ENCODE measurements at regions not wholly inside any gene's neighbourhood (a gene's known extent, or its start where the extent isn't known, plus 50 kb on each side); places are given as distances from the start of the nearest gene placed in this dataset.

DNA sequence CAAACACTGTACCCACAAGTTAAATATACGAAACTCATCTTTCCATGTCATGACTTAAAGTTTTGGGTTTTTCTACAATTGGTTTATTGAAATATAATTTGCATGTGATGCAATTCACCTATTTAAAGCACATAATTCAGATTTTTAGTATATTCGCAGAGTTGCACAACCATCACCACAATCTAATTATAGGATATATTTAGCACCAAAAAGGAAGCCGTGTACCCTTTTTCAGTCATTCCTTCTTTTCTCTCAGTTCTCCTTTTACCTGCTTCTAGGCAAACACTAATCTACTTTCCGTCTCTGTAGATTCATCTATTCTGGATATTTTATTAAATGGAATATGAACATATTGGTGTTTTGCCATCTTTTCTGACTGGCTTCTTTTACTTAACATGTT lies 1458.1 kb upstream of the TENM4 start (continued):
- TF ChIP-seq, protein P1, sequence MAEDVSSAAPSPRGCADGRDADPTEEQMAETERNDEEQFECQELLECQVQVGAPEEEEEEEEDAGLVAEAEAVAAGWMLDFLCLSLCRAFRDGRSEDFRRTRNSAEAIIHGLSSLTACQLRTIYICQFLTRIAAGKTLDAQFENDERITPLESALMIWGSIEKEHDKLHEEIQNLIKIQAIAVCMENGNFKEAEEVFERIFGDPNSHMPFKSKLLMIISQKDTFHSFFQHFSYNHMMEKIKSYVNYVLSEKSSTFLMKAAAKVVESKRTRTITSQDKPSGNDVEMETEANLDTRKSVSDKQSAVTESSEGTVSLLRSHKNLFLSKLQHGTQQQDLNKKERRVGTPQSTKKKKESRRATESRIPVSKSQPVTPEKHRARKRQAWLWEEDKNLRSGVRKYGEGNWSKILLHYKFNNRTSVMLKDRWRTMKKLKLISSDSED (CRISPR knock-in tag; IDR thresholded peaks at IDR 0.05): no peak
- TF ChIP-seq STAG1 (CRISPR knock-in tag; IDR thresholded peaks at IDR 0.05) (no peak), KDM5A (IDR thresholded peaks at IDR 0.05; ENCODE audit: borderline replicate concordance, low read length) (no peak), AGO2 (optimal IDR thresholded peaks at IDR 0.05; ENCODE audit: low read depth, low read length) (no peak), HNF4A (CRISPR knock-in tag; IDR thresholded peaks at IDR 0.05) (no peak), PHB2 (IDR thresholded peaks at IDR 0.05; ENCODE audit: partially characterized antibody) (no peak), ZFP90 (CRISPR knock-in tag; IDR thresholded peaks at IDR 0.05; ENCODE audit: borderline replicate concordance) (no peak), SP2 (CRISPR knock-in tag; IDR thresholded peaks at IDR 0.05) (no peak), RXRB (CRISPR knock-in tag; IDR thresholded peaks at IDR 0.05; ENCODE audit: borderline replicate concordance) (no peak)
- TF ChIP-seq, protein P2, sequence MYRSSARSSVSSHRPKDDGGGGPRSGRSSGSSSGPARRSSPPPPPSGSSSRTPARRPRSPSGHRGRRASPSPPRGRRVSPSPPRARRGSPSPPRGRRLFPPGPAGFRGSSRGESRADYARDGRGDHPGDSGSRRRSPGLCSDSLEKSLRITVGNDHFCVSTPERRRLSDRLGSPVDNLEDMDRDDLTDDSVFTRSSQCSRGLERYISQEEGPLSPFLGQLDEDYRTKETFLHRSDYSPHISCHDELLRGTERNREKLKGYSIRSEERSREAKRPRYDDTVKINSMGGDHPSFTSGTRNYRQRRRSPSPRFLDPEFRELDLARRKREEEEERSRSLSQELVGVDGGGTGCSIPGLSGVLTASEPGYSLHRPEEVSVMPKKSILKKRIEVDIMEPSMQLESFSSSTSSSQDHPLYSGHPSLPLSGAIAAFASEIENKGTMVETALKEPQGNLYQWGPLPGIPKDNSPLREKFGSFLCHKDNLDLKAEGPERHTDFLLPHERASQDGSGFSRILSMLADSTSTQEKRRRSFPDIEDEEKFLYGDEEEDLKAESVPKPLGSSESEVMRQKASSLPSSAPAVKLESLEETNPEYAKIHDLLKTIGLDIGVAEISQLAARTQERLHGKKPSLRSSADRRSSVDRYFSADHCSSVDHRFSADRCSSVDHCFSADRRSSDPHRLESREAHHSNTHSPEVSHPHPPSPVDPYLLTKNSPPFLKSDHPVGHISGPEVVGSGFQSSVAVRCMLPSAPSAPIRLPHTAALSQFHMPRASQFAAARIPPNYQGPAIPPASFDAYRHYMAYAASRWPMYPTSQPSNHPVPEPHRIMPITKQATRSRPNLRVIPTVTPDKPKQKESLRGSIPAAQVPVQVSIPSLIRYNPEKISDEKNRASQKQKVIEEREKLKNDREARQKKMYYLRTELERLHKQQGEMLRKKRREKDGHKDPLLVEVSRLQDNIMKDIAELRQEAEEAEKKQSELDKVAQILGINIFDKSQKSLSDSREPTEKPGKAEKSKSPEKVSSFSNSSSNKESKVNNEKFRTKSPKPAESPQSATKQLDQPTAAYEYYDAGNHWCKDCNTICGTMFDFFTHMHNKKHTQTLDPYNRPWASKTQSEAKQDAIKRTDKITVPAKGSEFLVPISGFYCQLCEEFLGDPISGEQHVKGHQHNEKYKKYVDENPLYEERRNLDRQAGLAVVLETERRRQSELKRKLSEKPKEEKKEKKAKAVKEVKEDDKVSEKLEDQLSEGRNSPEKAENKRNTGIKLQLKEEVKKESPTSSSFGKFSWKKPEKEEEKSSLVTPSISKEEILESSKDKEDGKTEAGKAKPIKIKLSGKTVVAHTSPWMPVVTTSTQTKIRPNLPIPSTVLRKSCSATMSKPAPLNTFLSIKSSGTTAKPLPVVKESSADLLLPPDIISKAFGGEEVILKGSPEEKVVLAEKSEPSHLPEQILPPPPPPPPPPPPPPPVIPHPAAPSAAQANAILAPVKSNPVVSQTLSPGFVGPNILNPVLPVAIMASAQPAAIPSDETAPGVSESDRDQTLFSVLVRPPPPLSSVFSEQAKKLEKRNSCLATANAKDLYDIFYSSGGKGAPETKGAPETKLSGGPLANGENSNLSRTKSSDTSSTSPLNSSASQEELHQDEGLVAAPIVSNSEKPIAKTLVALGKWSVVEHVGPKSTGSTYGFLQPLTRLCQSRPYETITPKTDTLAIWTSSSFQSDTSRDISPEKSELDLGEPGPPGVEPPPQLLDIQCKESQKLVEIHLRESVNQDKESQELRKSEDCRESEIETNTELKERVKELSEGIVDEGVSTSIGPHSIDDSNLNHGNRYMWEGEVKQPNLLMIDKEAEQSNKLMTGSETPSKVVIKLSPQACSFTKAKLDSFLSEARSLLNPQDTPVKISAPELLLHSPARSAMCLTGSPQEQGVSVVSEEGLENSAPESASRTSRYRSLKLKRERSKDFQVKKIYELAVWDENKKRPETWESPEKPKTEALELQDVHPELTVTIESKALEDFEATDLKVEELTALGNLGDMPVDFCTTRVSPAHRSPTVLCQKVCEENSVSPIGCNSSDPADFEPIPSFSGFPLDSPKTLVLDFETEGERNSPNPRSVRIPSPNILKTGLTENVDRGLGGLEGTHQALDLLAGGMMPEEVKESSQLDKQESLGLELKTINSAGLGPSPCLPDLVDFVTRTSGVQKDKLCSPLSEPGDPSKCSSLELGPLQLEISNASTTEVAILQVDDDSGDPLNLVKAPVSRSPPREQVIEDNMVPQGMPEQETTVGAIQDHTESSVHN (CRISPR knock-in tag; IDR thresholded peaks at IDR 0.05): no peak
